GM21360 (cell line): ENCODE measurements at regions not wholly inside any gene's neighbourhood (a gene's known extent, or its start where the extent isn't known, plus 50 kb on each side); places are given as distances from the start of the nearest gene placed in this dataset.
"Not testable (repeated sequence)": the region's sequence is repeated elsewhere in the genome, so short reads cannot be mapped to it uniquely, and the experiment has no call there.

Experiments
- ATAC-seq: cut with Tn5 transposase; IDR thresholded peaks from one replicate; pipeline ENCODE4 v1.9.1; 2021; ENCODE audit warnings: mild to moderate bottlenecking, moderate library complexity; ENCODE audit not compliant: unreplicated experiment

DNA sequence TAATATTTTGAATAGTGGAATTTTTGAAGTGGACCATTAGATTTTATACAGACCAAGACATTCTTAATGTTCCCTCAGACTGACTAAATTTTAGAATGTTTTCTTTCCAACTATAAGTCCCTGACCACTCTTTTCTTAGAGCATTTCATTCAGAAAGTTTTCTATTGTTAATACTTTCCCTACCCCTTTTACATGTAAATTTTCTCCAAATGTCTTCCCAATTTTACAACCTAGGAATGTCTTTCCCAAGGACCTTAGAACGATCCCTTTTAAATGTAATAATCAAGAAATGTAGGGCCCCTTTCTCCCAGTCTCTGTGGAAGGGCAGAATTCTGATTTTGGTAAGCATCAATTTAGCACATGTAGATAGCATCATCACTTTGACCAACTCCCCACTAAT, 730.0 kb upstream of the B3GALT2 start:
- no peak for ATAC-seq

DNA sequence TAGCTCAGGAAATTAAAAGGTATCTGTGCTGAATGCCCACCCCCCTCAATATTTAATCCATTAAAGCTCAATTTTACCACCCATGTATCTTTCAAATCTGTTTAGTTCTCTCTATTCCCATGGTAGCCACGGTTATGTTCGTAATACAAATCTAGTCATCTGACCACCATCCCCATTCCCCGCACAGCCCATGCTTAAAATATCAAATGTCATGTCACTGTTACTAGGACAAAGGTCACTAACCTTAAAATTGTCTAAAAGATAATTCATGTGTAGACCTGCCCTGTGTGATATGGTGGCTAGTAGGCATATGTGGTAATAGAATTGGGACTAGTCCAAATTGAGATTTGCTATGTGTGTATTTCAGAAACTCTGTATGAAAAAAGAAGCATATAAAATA, 728.5 kb upstream of the B3GALT2 start:
- ATAC-seq: no peak

DNA sequence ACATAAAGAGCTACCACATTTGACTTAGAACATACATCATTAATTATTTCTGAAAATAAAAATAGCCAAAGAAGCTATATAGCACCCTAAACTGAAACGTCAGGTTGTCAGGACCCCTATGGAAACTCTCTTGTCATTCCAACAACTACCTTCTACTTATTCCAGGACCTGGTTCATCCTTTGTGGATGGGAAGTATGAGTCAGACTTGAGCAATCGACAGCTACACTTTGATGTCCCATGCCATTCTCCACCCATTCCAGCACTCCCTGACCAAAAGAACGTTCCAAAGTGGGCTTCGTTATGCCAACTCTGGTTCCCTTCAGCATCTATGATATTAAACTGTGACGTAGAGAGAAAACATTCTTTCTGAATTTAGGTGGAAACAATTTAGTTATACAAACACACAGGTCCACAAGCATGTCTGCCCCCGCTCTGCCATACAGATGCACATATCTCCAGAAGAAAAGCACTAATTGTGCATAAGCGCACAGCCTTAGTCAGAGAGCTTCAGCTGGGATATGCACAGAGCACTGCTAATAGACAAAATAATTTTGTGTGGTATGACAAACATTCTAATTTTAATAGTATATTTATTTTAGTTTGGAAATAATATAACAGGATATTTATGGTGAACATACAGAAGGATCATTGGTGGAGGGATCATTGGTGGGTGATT, 723.1 kb upstream of the B3GALT2 start:
- ATAC-seq: no peak

DNA sequence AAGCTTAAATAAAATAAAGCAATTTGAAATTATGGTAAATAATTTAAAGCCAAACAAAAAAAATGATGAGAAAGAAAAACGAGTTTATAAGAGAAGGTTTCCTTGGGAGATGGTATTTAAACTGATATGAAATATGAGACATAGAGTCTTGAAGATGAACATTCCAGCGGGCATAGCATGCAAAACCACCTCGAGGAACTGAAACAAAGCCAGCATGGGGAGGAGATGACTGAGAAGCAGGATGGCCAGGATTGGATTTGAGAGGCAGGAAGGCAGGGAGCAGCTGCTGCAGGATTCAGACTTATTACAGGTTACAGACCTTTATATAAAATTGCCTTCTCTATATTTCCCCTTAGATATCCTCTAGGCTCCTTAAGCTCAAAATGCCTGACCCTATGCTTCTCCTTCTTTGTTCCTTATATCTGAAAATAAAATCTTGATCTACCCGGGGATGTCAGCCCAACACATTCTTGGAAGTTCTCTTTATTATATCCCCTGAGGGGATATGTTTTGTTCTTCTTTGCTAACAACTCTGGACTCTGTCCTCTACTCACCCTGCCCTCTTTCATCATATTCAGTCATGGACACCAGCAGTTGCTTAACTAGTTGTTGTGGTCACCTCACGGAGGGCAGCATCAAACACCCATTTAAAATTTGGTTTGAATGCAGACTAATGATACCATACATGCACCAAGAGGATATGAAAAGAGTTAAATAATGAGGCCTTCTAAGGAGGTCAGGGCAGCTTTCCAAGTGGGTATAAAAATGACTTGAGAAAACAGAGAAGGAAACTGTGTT, 719.1 kb upstream of the B3GALT2 start:
- ATAC-seq: no peak

DNA sequence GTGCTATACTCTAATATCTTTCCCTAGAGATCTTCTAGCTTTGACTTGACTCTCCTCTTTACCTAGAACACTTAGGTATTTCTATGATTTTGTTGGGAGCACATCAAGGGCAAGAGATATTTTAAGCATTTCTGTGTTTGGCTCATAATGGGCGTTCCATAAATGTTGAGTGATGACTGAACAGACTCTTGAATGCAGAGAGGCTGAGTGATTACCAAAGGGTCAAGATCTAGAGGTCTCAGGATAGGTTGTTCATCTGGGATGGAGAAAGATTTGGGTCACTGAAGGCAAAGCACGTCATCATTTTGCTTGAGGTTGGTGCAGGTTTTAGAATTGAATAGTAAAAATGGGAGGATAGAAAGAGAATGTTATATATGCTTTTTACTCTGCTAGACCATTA, 705.4 kb upstream of the B3GALT2 start:
- ATAC-seq: no peak

DNA sequence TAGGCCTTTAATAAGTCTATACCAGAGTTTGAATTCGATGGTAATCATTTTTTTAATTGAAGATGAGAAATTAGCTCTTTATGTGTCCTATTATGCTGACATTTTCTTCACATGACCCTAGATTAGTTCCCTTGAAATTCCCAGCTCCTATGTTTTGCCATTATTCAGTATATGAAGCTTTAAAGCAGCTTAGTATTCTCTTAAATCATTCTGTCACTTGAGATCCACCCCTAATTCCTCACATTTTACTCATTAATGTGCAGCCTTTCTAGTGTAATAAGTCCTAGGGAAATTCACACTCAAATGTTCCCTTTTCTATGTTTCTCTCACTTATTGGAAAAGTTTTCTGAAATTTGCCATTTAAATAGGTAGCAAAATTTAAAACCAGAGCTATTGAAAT, 704.5 kb upstream of the B3GALT2 start:
- no peak for ATAC-seq

DNA sequence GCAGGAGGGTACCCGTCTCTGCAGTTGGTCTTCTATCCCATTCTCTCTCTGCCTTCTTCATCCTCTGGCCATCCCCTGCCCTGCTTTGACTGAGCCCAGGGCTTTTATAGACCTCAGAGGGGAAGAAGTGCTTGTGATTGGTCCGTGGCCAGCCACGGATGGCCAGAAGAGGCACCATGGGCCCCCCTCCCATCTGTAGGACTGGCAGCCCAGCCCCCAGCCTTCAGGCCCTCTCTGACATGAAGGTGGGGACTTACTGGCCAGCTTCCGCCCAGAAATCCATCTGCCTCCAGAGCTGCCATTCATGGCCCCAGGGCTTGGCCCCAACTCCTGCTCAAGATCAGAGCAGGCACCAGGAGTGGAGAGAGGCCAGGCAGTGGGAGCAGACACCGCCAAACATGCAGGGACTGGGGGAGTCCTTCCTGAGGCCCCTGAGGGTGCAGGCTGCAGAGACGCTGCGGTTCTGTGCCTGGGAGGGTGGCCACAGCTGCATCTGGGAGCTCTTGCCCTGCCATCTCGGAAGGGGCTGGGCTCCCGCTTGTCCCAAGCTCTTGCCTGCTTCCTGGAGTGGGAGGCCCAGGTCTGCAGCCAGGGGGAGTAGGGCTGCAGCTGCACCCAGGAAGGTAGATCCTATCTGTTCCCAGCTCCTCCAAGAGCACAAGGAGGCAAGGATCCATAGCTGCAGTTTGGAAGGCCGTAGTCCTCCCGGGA, 698.6 kb upstream of the B3GALT2 start:
- ATAC-seq: no peak

DNA sequence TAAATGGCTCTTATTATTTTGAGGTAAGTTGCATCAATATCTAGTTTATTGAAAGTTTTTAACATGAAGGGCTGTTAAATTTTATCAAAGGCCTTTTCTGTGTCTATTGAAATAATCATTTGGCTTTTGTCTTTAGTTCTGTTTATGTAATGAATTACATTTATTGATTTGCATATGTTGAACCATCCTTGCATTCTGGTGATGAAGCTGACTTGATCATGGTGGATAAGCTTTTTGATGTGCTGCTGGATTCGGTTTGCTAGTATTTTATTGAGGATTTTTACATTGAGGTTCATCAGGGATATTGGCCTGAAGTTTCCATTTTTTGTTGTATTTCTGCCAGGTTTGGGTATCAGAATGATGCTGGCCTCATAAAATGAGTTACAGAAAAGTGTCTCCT, 691.5 kb upstream of the B3GALT2 start:
- ATAC-seq: not testable (repeated sequence)

DNA sequence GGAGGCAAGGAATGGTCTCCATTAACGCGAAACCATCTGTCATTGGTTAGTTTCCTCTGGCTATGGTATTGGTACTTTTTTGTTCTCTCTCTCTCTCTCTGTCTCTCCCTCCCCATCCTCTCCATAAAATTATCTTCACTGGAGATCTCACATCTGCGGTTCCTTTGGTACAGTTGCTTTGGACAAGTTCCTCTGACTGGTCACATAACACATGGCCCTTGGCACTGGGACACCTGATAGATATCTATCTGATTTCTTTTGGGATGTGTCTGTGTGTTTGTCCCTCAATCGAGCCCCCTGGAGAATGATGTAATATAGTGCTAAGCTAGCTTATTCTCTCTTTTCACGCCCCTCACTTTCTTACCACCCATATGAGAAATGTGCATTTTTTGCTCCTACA, 682.0 kb upstream of the B3GALT2 start:
- ATAC-seq: no peak

DNA sequence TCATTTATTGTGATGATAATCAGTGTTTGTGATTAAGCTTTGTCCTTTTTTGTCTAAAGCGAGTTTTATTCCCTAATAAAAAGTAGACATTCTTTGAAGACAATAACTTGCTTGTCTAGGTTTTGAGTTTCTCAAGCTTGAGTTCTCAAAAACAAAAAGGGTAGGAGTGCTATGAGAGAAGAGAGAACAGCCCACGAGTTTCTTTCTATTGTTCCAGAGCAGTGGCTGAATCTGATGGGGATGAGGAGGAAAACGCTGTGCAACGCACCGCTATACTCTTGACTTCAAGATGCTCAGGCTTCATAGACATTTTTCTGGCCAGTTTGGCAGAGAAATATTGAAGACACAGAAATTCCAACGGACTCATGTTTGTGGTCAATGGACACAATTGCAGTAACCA, 669.8 kb upstream of the B3GALT2 start:
- ATAC-seq: no peak

DNA sequence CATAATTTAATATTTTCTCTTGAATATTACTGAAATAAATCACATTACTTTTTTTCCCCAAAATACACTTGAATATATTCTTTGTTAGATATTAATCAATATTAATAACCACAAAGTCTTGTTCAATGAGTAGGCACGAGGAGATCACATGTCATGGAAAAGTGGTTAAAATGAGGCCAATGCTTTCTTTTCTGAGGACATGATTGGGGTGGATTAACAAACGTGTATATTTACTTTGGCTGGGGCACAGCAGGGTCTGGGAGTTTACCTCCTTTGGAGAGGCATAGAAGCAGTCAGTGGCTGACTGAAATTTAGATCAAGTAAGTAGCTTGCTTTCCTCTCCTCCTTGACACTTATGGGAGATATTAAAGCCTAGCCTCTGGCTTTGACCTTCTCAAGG, 664.3 kb upstream of the B3GALT2 start:
- ATAC-seq: no peak

DNA sequence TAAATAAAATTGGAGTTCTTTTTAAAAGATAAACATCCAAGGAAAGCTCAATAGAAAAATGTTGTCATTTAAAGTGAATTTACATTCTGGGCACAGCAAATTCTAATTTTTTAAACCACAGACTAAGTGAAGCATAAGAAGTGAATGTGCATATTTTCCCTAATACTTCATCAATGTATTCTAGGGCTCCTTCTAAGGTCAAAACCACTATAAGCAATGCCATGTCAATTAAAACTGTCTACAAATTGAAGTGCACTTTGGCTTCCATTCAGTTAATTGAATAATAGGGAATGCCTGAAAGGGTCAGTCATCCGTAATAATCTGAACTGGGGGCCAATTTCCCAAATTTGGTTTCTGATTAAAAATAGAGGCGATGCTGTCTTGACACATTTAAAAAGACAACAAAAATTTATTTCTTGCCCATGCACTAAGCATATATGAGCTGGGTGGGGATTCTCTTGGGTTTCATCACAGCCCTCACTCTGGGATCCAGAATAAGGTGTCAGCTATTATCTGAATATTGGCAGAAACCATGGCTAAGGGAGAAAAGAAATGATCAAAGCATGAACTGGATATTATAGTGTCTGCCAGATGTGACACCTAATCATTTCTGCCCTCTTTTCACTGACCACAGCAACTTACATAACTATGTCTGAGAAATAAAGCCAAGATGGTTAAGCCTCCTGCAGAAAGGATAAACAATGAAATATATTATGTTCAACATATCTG, 660.6 kb upstream of the B3GALT2 start:
- no peak for ATAC-seq

DNA sequence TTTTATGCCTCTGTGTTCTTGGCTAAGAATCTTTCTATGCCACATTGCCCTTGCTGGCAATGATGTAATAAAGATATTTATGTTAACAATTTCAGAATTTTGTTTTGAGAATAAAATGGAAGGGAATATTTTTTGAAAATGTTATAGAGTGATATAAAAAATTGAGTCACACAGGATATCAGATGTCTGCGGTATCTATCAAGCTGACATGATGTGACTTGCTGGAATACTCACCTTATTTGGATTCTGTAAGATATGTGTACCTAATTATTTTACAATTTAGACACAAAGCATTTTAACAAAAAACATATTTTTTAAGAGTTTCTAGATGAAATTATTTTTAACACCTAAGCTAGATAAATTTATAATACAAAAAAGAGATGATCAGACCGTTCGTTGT, 660.0 kb upstream of the B3GALT2 start:
- ATAC-seq: no peak

DNA sequence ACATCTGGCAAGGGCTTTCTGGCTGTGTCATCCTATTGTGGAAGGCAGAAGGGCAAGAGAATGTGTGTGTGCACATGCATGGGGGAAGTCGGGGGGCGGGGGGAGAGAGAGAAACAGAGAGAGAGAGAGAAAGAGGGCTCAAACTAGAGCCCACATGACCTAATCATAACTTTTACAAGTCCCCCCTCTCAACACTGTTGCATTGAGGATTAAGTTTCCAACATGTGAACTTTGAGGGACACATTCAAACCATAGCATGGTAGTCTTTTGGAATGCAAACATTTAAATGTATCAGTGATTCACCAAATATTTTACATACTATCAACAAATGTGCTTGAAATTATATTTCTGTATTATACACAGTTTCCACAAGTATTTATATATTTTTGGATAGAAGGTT, 655.4 kb upstream of the B3GALT2 start:
- ATAC-seq: no peak

DNA sequence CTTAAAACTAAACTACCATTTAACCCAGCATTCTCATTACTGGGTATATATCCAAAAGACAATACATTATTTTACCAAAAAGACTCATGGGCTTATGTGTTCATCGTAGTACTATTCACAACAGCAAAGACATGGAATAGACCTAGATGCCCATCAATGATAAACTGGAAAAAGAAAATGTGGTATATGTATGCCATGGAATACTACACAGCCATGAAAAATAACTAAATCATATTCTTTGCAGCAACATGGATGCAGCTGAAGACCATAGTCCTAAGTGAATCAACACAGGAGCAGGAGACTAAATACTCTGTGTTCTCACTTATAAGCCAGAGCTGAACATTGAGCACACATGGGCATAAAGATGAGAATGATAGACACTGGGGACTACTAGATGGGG, 645.1 kb upstream of the B3GALT2 start:
- no peak for ATAC-seq

DNA sequence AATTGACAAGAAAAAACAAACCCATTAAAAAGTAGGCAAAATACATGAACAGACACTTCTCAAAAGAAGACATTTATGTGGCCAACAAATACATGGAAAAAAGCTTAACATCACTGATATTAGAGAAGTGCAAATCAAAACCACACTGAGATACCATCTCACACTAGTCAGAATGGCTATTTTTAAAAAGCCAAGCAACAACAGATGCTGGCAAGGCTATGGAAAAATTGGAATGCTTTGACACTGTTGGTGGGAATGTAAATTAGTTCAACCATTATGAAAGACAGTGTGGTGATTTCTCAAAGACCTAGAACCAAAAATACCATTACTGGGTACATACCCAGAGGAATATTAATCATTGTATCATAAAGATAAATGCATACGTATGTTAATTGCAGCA, 641.1 kb upstream of the B3GALT2 start:
- no peak for ATAC-seq

DNA sequence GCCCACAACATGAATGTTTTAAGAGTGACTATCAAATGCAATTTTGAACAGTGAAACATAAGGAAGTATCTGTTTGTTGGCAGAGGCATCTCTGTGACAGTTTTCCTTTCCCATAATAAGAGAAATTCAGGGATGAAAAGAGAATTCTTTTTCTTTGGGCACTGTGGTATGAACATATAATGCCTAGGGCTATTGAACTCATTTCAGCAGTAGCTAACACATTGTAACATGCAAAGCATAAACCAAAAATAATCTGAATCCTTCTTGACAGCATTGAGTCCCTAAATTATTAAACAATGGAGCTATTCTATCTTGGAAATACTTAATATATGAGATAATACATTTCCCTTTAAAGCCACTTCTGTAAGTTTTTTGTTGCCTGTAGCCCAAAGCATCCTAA, 633.0 kb upstream of the B3GALT2 start:
- no peak for ATAC-seq

DNA sequence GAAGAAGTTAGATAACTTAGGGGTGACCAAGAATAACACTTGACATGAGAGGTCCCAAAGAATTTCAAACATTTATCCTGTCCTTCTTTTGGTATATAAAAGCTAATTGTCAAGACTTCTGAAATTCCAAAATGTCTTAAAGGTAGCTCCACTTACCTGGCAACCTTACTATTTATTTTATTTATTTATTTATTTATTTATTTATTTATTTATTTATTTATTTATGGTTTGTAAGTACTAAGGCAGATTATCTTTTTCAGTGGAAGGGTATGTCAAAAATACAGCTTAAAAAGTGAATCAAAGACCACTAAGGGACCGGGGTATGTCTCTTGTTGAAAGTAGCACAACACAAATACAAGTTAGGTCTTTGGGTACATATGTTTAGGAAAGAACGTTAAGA, 620.8 kb upstream of the B3GALT2 start:
- ATAC-seq: no peak

DNA sequence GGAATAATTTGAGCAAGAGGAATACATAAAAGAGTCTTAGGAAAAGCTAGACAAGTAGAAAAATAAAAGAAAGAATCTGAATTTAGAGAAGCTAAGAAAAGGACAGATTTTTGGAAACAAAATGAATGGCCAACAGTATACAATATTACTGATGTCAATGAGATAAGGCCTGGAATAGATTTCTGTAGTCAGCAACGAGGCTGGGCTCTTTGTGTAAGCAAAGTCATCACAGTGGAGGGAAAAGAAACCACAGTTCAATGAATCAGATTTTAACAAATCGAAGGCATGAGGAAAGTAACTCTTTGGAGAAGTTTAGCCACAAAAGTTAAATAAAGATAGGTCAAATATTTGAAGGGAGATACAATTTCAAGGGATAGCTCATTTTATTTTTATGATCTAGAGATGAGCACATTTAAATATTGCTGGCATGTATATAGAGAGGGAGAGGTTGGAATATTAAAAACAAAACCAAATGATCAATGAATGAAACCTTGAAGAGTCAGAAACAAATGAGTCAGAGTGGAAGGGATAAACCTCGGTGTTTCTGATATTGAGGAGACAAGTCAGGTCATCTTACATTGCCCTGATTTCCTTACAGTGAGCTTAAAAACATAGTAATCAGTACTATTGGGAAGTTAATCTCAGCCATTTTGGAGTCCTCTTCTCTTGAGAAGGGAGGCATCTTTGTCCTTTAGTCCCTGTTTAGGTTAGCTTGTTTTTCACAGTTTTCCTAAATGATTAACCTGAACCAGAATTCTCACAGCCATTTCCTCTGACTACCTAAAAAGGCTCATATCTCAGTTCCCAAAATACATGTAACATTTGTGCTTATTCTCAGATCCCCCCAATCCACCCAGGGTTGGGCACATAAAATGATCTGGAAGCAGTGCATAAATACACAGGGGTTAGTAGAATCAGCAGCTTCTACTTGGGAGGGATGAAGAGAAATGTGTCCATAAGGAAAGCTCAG, 620.0 kb upstream of the B3GALT2 start:
- no peak for ATAC-seq

DNA sequence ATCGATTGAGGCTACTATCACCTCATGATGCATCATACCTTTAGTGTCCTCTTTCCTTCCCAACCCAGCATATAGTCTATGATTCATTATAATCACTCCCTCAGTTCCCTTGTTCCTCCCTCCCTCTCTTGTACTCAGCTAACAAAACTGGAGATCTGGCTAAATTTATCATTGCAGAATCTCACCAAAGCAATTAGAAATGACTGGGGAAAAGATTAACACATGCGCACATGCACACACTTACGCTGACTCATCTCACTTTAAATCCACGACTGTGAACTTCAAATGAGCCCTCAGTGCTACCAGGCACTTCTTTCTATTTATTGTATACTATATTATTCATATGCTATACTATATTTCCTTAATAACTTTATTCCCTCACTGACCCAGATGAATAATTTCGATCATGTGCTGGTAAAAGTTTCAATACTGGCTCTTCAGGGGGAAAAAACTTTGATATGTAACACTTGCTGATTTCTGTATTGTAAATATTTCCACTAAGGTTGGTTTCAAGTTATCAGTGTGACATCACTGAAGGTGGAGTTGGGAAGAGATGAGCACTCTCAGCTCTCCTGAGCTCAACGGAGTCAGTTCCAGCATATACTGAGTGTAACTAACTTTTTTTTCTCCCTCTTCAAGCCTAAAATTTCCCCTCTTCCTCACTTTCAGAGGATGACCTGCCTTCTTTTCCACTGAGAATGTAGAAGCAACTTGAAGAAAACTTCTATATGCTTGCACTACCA, 613.7 kb upstream of the B3GALT2 start:
- no peak for ATAC-seq
